ENCODE measurements at regions not wholly inside any gene's neighbourhood (a gene's known extent, or its start where the extent isn't known, plus 50 kb on each side); places are given as distances from the start of the nearest gene placed in this dataset.

DNA sequence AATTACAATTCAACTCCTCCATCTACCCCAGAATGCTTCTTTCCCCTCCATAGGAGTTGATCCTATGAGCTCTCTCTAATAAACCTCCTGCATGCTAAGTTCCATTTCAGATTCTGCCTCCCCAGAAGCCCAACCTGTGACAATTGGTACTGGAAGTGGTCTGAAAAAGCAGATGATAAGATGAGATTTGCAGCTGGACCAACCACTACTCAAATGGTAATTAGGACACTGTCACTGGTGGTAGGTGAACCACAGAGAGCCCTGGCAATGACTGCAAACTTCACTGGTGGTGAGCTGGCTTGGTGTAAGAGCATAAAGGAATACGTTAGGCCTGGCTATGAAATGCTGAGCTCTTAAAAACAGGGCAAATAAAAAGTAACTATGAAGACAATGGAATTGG is 112.6 kb downstream of the ESM1 start:
- TF ChIP-seq, protein P1, sequence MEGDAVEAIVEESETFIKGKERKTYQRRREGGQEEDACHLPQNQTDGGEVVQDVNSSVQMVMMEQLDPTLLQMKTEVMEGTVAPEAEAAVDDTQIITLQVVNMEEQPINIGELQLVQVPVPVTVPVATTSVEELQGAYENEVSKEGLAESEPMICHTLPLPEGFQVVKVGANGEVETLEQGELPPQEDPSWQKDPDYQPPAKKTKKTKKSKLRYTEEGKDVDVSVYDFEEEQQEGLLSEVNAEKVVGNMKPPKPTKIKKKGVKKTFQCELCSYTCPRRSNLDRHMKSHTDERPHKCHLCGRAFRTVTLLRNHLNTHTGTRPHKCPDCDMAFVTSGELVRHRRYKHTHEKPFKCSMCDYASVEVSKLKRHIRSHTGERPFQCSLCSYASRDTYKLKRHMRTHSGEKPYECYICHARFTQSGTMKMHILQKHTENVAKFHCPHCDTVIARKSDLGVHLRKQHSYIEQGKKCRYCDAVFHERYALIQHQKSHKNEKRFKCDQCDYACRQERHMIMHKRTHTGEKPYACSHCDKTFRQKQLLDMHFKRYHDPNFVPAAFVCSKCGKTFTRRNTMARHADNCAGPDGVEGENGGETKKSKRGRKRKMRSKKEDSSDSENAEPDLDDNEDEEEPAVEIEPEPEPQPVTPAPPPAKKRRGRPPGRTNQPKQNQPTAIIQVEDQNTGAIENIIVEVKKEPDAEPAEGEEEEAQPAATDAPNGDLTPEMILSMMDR (IDR thresholded peaks at IDR 0.05): no peak
- no peak for TF ChIP-seq POLR2AphosphoS5 (IDR thresholded peaks at IDR 0.05)
- TF ChIP-seq POLR2A (IDR thresholded peaks at IDR 0.05; ENCODE audit: low read depth): no peak
- TF ChIP-seq EP300 (IDR thresholded peaks at IDR 0.05): no peak

Data from esophagus muscularis mucosa (tissue), 4 donors.